PFSK-1 (cell line): ENCODE measurements at regions not wholly inside any gene's neighbourhood (a gene's known extent, or its start where the extent isn't known, plus 50 kb on each side); places are given as distances from the start of the nearest gene placed in this dataset.

Experiments
- FOXP2 ChIP-seq: optimal IDR thresholded peaks from 2 replicates; pipeline ENCODE3; 2011; ENCODE audit warnings: borderline replicate concordance, control low read depth, inconsistent platforms; ENCODE audit not compliant: insufficient read depth; ENCODE audit errors: extremely low read length, extremely low read depth
- POLR2AphosphoS5 ChIP-seq: IDR thresholded peaks from 2 replicates; pipeline ENCODE4 v1.6.1; 2012; ENCODE audit warnings: low read depth, mild to moderate bottlenecking, control low read depth, low read length, moderate library complexity
- REST ChIP-seq, 2 experiments: IDR thresholded peaks; 2 replicates each; pipeline versions ENCODE4 v1.6.1 to v1.8.0; 2011 to 2012; ENCODE audit warnings: low read depth in 2 of 2, low read length in 2 of 2, control low read depth in 1 of 2, inconsistent platforms in 1 of 2, mild to moderate bottlenecking in 1 of 2, moderate library complexity in 1 of 2; ENCODE audit not compliant: insufficient read depth in 1 of 2

- TF ChIP-seq REST (IDR thresholded peaks at IDR 0.05; ENCODE audit: insufficient read depth in 1 of 2, low read depth in 2 of 2, low read length in 2 of 2) (no peak), POLR2AphosphoS5 (no peak), FOXP2 (no peak)
Observed at GRCh38 chr2:146238254-146238966, 1606.4 kb upstream of the ACVR2A start.
